GM23338 (cell line): ENCODE measurements at regions not wholly inside any gene's neighbourhood (a gene's known extent, or its start where the extent isn't known, plus 50 kb on each side); places are given as distances from the start of the nearest gene placed in this dataset.

Experiments
- ATAC-seq: fragments of 200-7000 bp; cut with Tn5 transposase; 3 replicates; pipeline ENCODE4 v1.9.1; 2020
- DNase-seq: peaks from one replicate; pipeline ENCODE4 v3.0.0-alpha.2; 2015; ENCODE audit warnings: low spot score
- H2AFZ ChIP-seq: fragments of 200-600 bp; sonication (generic); 2 replicates; pipeline ENCODE4 v1.8.0; 2016; ENCODE audit warnings: antibody characterized with exemption, mild to moderate bottlenecking, moderate library complexity
- H3F3A ChIP-seq: fragments of 200-600 bp; sonication (generic); replicated peaks from 2 replicates; pipeline ENCODE4 v1.8.0; 2017; ENCODE audit warnings: antibody characterized with exemption, mixed run types, low read depth
- H3K27ac ChIP-seq: fragments of 200-600 bp; sonication (generic); 2 replicates; pipeline ENCODE4 v1.6.1; 2016; ENCODE audit warnings: low read depth
- H3K27me3 ChIP-seq: fragments of 200-600 bp; sonication (generic); 2 replicates; pipeline ENCODE4 v1.8.0; 2016; ENCODE audit warnings: mild to moderate bottlenecking, mixed run types, moderate library complexity; ENCODE audit not compliant: insufficient read depth
- H3K36me3 ChIP-seq: fragments of 200-600 bp; sonication (generic); 2 replicates; pipeline ENCODE4 v1.8.0; 2016; ENCODE audit warnings: mild to moderate bottlenecking; ENCODE audit not compliant: insufficient read depth
- H3K4me1 ChIP-seq: fragments of 200-600 bp; sonication (generic); 2 replicates; pipeline ENCODE4 v1.8.0; 2016; ENCODE audit warnings: mild to moderate bottlenecking, moderate library complexity; ENCODE audit not compliant: insufficient read depth
- H3K4me2 ChIP-seq: fragments of 200-600 bp; sonication (generic); 2 replicates; pipeline ENCODE4 v1.7.1; 2017; ENCODE audit warnings: mixed run types
- H3K4me3 ChIP-seq: fragments of 200-600 bp; sonication (generic); 2 replicates; pipeline ENCODE4 v1.6.1; 2016; ENCODE audit warnings: mixed run types
- H3K79me2 ChIP-seq: fragments of 200-600 bp; sonication (generic); replicated peaks from 2 replicates; pipeline ENCODE4 v1.8.0; 2017; ENCODE audit warnings: mild to moderate bottlenecking; ENCODE audit not compliant: insufficient read depth
- H3K9me2 ChIP-seq: fragments of 200-600 bp; sonication (generic); 2 replicates; pipeline ENCODE4 v1.8.0; 2017; ENCODE audit not compliant: insufficient read depth
- H4K20me1 ChIP-seq: fragments of 200-600 bp; sonication (generic); replicated peaks from 2 replicates; pipeline ENCODE4 v1.8.0; 2017; ENCODE audit warnings: mild to moderate bottlenecking; ENCODE audit not compliant: insufficient read depth
- H3K27ac Mint-ChIP-seq: 2 replicates; pipeline ENCODE4 v1.8.0; 2020; ENCODE audit warnings: inconsistent platforms, mild to moderate bottlenecking, moderate library complexity, mixed read lengths
- H3K27me3 Mint-ChIP-seq: 3 replicates; pipeline ENCODE4 v1.8.0; 2022; ENCODE audit warnings: low read depth, mild to moderate bottlenecking, moderate library complexity, mixed read lengths, inconsistent platforms; ENCODE audit not compliant: insufficient read depth, poor library complexity
- H3K36me3 Mint-ChIP-seq: 3 replicates; pipeline ENCODE4 v1.8.0; 2021; ENCODE audit warnings: low read depth, mild to moderate bottlenecking, inconsistent platforms, moderate library complexity, mixed read lengths
- H3K4me1 Mint-ChIP-seq: 3 replicates; pipeline ENCODE4 v1.8.0; 2020; ENCODE audit warnings: mild to moderate bottlenecking, inconsistent platforms, mixed read lengths
- H3K4me3 Mint-ChIP-seq: 3 replicates; pipeline ENCODE4 v1.8.0; 2021; ENCODE audit warnings: moderate library complexity, mild to moderate bottlenecking, inconsistent platforms, mixed read lengths
- H3K9me3 Mint-ChIP-seq: 3 replicates; pipeline ENCODE4 v1.8.0; 2020; ENCODE audit warnings: moderate library complexity, mild to moderate bottlenecking, inconsistent platforms, mixed read lengths
- CREB1 ChIP-seq: fragments of 250-450 bp; sonication (Bioruptor Pico); IDR thresholded peaks from 2 replicates; pipeline ENCODE4 v1.5.0; 2020; ENCODE audit warnings: low read depth, mild to moderate bottlenecking, moderate library complexity
- EZH2phosphoT487 ChIP-seq: fragments of 200-600 bp; sonication (generic); IDR thresholded peaks from one replicate; pipeline ENCODE4 v1.8.1; 2018; ENCODE audit warnings: antibody characterized with exemption; ENCODE audit not compliant: unreplicated experiment
- JUNB ChIP-seq: IDR thresholded peaks from one replicate; pipeline ENCODE4 v1.6.1; 2016; ENCODE audit warnings: antibody characterized with exemption; ENCODE audit not compliant: unreplicated experiment
- NANOG ChIP-seq: IDR thresholded peaks from 2 replicates; pipeline ENCODE4 v1.6.1; 2016; ENCODE audit warnings: antibody characterized with exemption, borderline replicate concordance
- POLR2AphosphoS5 ChIP-seq: IDR thresholded peaks from 2 replicates; pipeline ENCODE4 v1.6.1; 2016; ENCODE audit warnings: antibody characterized with exemption, low read depth
- STAT1 ChIP-seq: IDR thresholded peaks from one replicate; pipeline ENCODE4 v1.6.1; 2016; ENCODE audit warnings: antibody characterized with exemption; ENCODE audit not compliant: unreplicated experiment
- ZNF114 ChIP-seq: fragments of 250-450 bp; sonication (Bioruptor Pico); IDR thresholded peaks from 2 replicates; pipeline ENCODE4 v1.5.0; 2020; ENCODE audit warnings: mild to moderate bottlenecking, moderate library complexity
- ZNF331 ChIP-seq: fragments of 250-450 bp; sonication (Bioruptor Pico); IDR thresholded peaks from 2 replicates; pipeline ENCODE4 v1.5.0; 2020; ENCODE audit warnings: low read depth, mild to moderate bottlenecking, moderate library complexity
- TF ChIP-seq, protein P1 (sequence below): IDR thresholded peaks from 2 replicates; pipeline ENCODE4 v1.6.1; 2016; ENCODE audit warnings: antibody characterized with exemption
- TF ChIP-seq, protein P2 (sequence below), 2 experiments: fragments of 200-600 bp in 1 of 2; sonication (generic) in 1 of 2; conservative IDR thresholded peaks; 2 replicates each; pipeline versions ENCODE4 v1.5.1 to v1.6.1; 2016 to 2017; ENCODE audit warnings: antibody characterized with exemption in 2 of 2, low read depth in 2 of 2, mild to moderate bottlenecking in 2 of 2, moderate library complexity in 1 of 2
- TF ChIP-seq, protein P3 (sequence below): fragments of 250-450 bp; sonication (Bioruptor Pico); IDR thresholded peaks from 2 replicates; pipeline ENCODE4 v1.5.0; 2020; ENCODE audit warnings: mild to moderate bottlenecking, moderate library complexity
- TF ChIP-seq, protein P4 (sequence below): IDR thresholded peaks from one replicate; pipeline ENCODE4 v1.6.1; 2018; ENCODE audit warnings: antibody characterized with exemption; ENCODE audit not compliant: unreplicated experiment

DNA sequence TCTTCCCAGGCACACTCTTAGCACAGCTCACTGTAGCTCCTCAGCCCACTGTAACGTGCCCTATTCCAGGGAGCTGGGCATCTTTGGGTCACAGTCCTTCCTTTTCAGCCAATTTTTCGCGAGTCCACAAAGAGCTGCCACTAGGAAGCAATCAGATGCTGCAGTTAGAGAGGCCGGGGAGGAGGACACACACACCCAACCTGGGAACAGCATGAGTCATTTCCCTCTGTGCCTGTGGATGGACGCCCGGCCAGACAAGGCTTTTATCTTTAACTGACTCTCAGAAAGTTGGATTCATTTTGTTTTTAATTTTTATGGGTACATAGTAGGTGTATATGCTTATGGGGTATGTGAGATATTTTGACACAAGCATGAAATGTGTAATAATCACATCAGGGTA lies 918.6 kb downstream of the UQCRFS1 start (continued):
- TF ChIP-seq, protein P1, sequence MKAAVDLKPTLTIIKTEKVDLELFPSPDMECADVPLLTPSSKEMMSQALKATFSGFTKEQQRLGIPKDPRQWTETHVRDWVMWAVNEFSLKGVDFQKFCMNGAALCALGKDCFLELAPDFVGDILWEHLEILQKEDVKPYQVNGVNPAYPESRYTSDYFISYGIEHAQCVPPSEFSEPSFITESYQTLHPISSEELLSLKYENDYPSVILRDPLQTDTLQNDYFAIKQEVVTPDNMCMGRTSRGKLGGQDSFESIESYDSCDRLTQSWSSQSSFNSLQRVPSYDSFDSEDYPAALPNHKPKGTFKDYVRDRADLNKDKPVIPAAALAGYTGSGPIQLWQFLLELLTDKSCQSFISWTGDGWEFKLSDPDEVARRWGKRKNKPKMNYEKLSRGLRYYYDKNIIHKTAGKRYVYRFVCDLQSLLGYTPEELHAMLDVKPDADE, result no peak

DNA sequence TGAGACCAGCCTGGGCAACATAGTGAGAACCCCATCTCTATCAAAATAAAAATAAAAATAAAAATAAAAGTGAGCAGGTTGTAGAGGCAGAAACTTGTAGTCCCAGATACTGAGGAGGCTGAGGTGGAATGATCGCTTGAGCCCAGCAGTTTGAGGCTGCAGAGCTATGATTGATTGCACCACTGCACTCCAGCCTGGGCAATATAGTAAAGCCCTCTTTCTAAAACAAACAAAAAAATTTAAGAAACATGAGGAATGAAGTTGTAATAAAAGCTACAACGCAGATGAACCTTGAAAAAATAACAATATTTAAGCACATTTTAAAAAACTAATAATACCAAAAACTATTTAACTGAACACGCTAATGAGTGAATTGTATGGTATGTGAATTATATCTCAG lies 919.3 kb downstream of the UQCRFS1 start:
- no peaks in the 10 kb centered on the region; the same call in 2 of the 3 replicates for H3K9me3 Mint-ChIP-seq
- H3K9me2 ChIP-seq, result no peaks in the 10 kb centered on the region
- TF ChIP-seq STAT1 (no peak), NANOG (no peak), POLR2AphosphoS5 (no peak), JUNB (no peak), ZNF114 (no peak), CREB1 (no peak), ZNF331 (no peak), EZH2phosphoT487 (no peak)
- TF ChIP-seq, protein P2, sequence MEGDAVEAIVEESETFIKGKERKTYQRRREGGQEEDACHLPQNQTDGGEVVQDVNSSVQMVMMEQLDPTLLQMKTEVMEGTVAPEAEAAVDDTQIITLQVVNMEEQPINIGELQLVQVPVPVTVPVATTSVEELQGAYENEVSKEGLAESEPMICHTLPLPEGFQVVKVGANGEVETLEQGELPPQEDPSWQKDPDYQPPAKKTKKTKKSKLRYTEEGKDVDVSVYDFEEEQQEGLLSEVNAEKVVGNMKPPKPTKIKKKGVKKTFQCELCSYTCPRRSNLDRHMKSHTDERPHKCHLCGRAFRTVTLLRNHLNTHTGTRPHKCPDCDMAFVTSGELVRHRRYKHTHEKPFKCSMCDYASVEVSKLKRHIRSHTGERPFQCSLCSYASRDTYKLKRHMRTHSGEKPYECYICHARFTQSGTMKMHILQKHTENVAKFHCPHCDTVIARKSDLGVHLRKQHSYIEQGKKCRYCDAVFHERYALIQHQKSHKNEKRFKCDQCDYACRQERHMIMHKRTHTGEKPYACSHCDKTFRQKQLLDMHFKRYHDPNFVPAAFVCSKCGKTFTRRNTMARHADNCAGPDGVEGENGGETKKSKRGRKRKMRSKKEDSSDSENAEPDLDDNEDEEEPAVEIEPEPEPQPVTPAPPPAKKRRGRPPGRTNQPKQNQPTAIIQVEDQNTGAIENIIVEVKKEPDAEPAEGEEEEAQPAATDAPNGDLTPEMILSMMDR (conservative IDR thresholded peaks at IDR 0.05; ENCODE audit: low read depth in 2 of 2), result no peak
- TF ChIP-seq, protein P3, sequence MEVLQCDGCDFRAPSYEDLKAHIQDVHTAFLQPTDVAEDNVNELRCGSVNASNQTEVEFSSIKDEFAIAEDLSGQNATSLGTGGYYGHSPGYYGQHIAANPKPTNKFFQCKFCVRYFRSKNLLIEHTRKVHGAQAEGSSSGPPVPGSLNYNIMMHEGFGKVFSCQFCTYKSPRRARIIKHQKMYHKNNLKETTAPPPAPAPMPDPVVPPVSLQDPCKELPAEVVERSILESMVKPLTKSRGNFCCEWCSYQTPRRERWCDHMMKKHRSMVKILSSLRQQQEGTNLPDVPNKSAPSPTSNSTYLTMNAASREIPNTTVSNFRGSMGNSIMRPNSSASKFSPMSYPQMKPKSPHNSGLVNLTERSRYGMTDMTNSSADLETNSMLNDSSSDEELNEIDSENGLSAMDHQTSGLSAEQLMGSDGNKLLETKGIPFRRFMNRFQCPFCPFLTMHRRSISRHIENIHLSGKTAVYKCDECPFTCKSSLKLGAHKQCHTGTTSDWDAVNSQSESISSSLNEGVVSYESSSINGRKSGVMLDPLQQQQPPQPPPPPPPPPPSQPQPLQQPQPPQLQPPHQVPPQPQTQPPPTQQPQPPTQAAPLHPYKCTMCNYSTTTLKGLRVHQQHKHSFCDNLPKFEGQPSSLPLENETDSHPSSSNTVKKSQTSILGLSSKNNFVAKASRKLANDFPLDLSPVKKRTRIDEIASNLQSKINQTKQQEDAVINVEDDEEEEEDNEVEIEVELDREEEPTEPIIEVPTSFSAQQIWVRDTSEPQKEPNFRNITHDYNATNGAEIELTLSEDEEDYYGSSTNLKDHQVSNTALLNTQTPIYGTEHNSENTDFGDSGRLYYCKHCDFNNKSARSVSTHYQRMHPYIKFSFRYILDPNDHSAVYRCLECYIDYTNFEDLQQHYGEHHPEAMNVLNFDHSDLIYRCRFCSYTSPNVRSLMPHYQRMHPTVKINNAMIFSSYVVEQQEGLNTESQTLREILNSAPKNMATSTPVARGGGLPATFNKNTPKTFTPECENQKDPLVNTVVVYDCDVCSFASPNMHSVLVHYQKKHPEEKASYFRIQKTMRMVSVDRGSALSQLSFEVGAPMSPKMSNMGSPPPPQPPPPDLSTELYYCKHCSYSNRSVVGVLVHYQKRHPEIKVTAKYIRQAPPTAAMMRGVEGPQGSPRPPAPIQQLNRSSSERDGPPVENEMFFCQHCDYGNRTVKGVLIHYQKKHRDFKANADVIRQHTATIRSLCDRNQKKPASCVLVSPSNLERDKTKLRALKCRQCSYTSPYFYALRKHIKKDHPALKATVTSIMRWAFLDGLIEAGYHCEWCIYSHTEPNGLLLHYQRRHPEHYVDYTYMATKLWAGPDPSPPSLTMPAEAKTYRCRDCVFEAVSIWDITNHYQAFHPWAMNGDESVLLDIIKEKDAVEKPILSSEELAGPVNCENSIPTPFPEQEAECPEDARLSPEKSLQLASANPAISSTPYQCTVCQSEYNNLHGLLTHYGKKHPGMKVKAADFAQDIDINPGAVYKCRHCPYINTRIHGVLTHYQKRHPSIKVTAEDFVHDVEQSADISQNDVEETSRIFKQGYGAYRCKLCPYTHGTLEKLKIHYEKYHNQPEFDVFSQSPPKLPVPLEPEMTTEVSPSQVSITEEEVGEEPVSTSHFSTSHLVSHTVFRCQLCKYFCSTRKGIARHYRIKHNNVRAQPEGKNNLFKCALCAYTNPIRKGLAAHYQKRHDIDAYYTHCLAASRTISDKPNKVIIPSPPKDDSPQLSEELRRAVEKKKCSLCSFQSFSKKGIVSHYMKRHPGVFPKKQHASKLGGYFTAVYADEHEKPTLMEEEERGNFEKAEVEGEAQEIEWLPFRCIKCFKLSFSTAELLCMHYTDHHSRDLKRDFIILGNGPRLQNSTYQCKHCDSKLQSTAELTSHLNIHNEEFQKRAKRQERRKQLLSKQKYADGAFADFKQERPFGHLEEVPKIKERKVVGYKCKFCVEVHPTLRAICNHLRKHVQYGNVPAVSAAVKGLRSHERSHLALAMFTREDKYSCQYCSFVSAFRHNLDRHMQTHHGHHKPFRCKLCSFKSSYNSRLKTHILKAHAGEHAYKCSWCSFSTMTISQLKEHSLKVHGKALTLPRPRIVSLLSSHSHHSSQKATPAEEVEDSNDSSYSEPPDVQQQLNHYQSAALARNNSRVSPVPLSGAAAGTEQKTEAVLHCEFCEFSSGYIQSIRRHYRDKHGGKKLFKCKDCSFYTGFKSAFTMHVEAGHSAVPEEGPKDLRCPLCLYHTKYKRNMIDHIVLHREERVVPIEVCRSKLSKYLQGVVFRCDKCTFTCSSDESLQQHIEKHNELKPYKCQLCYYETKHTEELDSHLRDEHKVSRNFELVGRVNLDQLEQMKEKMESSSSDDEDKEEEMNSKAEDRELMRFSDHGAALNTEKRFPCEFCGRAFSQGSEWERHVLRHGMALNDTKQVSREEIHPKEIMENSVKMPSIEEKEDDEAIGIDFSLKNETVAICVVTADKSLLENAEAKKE (CRISPR knock-in tag), result no peak
- TF ChIP-seq, protein P4, sequence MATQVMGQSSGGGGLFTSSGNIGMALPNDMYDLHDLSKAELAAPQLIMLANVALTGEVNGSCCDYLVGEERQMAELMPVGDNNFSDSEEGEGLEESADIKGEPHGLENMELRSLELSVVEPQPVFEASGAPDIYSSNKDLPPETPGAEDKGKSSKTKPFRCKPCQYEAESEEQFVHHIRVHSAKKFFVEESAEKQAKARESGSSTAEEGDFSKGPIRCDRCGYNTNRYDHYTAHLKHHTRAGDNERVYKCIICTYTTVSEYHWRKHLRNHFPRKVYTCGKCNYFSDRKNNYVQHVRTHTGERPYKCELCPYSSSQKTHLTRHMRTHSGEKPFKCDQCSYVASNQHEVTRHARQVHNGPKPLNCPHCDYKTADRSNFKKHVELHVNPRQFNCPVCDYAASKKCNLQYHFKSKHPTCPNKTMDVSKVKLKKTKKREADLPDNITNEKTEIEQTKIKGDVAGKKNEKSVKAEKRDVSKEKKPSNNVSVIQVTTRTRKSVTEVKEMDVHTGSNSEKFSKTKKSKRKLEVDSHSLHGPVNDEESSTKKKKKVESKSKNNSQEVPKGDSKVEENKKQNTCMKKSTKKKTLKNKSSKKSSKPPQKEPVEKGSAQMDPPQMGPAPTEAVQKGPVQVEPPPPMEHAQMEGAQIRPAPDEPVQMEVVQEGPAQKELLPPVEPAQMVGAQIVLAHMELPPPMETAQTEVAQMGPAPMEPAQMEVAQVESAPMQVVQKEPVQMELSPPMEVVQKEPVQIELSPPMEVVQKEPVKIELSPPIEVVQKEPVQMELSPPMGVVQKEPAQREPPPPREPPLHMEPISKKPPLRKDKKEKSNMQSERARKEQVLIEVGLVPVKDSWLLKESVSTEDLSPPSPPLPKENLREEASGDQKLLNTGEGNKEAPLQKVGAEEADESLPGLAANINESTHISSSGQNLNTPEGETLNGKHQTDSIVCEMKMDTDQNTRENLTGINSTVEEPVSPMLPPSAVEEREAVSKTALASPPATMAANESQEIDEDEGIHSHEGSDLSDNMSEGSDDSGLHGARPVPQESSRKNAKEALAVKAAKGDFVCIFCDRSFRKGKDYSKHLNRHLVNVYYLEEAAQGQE, result no peak
- TF ChIP-seq, protein P1, result no peak

More for the DNA sequence above, 919.3 kb downstream of the UQCRFS1 start:
- H3K36me3 ChIP-seq, result no peaks in the 10 kb centered on the region
- no peaks in the 10 kb centered on the region; the same call in 1 of the 2 replicates for H3F3A ChIP-seq
- H3K4me1 ChIP-seq, result peaks cover 38% of the 10 kb centered on the region
- H3K4me1 Mint-ChIP-seq, result peaks cover 48% of the 10 kb centered on the region
- no peaks in the 10 kb centered on the region for H4K20me1 ChIP-seq
- peaks cover 12% of the 10 kb centered on the region for H3K27me3 Mint-ChIP-seq
- peak overlapping the region; percentile 65; the same call in 1 of the 2 replicates for H3K4me2 ChIP-seq
- no peak overlapping the region for H3K27ac Mint-ChIP-seq
- H3K36me3 Mint-ChIP-seq, result no peaks in the 10 kb centered on the region
- no peaks in the 10 kb centered on the region for H3K27me3 ChIP-seq
- no peak overlapping the region for H3K4me3 ChIP-seq
- peak overlapping the region; percentile 91 for H3K27ac ChIP-seq
- H3K4me3 Mint-ChIP-seq, result no peak overlapping the region
- peak overlapping the region; percentile 24 for H2AFZ ChIP-seq
- ATAC-seq, result no peak
- H3K79me2 ChIP-seq, result no peaks in the 10 kb centered on the region
- no peak for DNase-seq
